GM12878 (cell line): ENCODE measurements at regions not wholly inside any gene's neighbourhood (a gene's known extent, or its start where the extent isn't known, plus 50 kb on each side); places are given as distances from the start of the nearest gene placed in this dataset.
"Not testable (repeated sequence)": the region's sequence is repeated elsewhere in the genome, so short reads cannot be mapped to it uniquely, and the experiment has no call there.

Source experiments
- CEBPZ ChIP-seq: fragments of 150-350 bp; IDR thresholded peaks from 2 replicates; pipeline ENCODE4 v1.6.1; 2016; ENCODE audit warnings: low read depth, low read length
- CHD4 ChIP-seq: fragments of 200-600 bp; sonication (generic); IDR thresholded peaks from 2 replicates; pipeline ENCODE4 v1.6.1; 2016; ENCODE audit warnings: mild to moderate bottlenecking
- CTCF ChIP-seq, 3 experiments: IDR thresholded peaks in 2 of 3; conservative IDR thresholded peaks in 1 of 3; 2 replicates each; pipeline ENCODE4 v1.5.1; 2011; ENCODE audit warnings: low read depth in 3 of 3, low read length in 3 of 3, mild to moderate bottlenecking in 3 of 3, control low read depth in 2 of 3, moderate library complexity in 2 of 3, inconsistent platforms in 1 of 3, mixed read lengths in 1 of 3; ENCODE audit not compliant: control insufficient read depth in 2 of 3, insufficient read depth in 1 of 3; ENCODE audit errors: extremely low read depth in 1 of 3
- ELK1 ChIP-seq: IDR thresholded peaks from 2 replicates; pipeline ENCODE4 v1.6.1; 2012; ENCODE audit warnings: low read depth, low read length, improper control_type of control experiment
- EP300 ChIP-seq, 2 experiments: fragments of 150-350 bp in 1 of 2; IDR thresholded peaks; 2 replicates each; pipeline ENCODE4 v1.6.1; 2011 to 2012; ENCODE audit warnings: low read depth in 2 of 2, low read length in 2 of 2, borderline replicate concordance in 1 of 2, improper control_type of control experiment in 1 of 2, inconsistent platforms in 1 of 2; ENCODE audit not compliant: control insufficient read depth in 1 of 2
- EZH2 ChIP-seq: IDR thresholded peaks from 2 replicates; pipeline ENCODE4 v1.6.1; 2012; ENCODE audit warnings: low read depth, mild to moderate bottlenecking, control low read depth, inconsistent platforms, low read length, borderline replicate concordance; ENCODE audit not compliant: control insufficient read depth
- MAX ChIP-seq: IDR thresholded peaks from 2 replicates; pipeline ENCODE4 v1.6.1; 2012; ENCODE audit warnings: low read depth, low read length, improper control_type of control experiment
- MYC ChIP-seq: IDR thresholded peaks from 2 replicates; pipeline ENCODE4 v1.6.1; 2011; ENCODE audit warnings: mild to moderate bottlenecking, low read length, moderate library complexity, inconsistent platforms; ENCODE audit not compliant: insufficient read depth, insufficient replicate concordance, insufficient read length, severe bottlenecking
- POLR2AphosphoS5 ChIP-seq: IDR thresholded peaks from 2 replicates; pipeline ENCODE4 v1.6.1; 2011; ENCODE audit warnings: mild to moderate bottlenecking, low read length, inconsistent platforms
- TARDBP ChIP-seq: IDR thresholded peaks from 2 replicates; pipeline ENCODE4 v1.6.1; 2016; ENCODE audit warnings: borderline replicate concordance
- ZBED1 ChIP-seq: IDR thresholded peaks from 2 replicates; pipeline ENCODE4 v1.6.1; 2016; ENCODE audit warnings: borderline replicate concordance
- ZBTB11 ChIP-seq: fragments of 450-650 bp; formaldehyde crosslinking; IDR thresholded peaks from 2 replicates; pipeline ENCODE4 v1.5.0; 2022; ENCODE audit warnings: mild to moderate bottlenecking, missing genetic modification characterization

- not testable (repeated sequence) for TF ChIP-seq TARDBP; ZBED1; MYC; CEBPZ; CTCF (IDR thresholded peaks at IDR 0.05 in 2 of 3, conservative IDR thresholded peaks at IDR 0.05 in 1 of 3; ENCODE audit: control insufficient read depth in 2 of 3, extremely low read depth in 1 of 3, insufficient read depth in 1 of 3, low read depth in 3 of 3, low read length in 3 of 3); POLR2AphosphoS5; EP300 (IDR thresholded peaks at IDR 0.05; ENCODE audit: borderline replicate concordance in 1 of 2, control insufficient read depth in 1 of 2, low read depth in 2 of 2, low read length in 2 of 2); EZH2; ZBTB11; MAX; CHD4; ELK1
Measured at GRCh38 chr11:87507722-87508121, 470.0 kb downstream of the TMEM135 start.
